PC-9 (cell line): ENCODE measurements at regions not wholly inside any gene's neighbourhood (a gene's known extent, or its start where the extent isn't known, plus 50 kb on each side); places are given as distances from the start of the nearest gene placed in this dataset.

Experiments used
- EZH2 ChIP-seq: fragments of 200-600 bp; sonication (generic); IDR thresholded peaks from 2 replicates; pipeline ENCODE4 v1.8.0; 2017; ENCODE audit warnings: antibody characterized with exemption, low read depth
- TF ChIP-seq, protein P1 (sequence below): fragments of 200-600 bp; sonication (generic); conservative IDR thresholded peaks from 2 replicates; pipeline ENCODE4 v1.6.1; 2017; ENCODE audit warnings: mixed run types, antibody characterized with exemption, mild to moderate bottlenecking, moderate library complexity

DNA sequence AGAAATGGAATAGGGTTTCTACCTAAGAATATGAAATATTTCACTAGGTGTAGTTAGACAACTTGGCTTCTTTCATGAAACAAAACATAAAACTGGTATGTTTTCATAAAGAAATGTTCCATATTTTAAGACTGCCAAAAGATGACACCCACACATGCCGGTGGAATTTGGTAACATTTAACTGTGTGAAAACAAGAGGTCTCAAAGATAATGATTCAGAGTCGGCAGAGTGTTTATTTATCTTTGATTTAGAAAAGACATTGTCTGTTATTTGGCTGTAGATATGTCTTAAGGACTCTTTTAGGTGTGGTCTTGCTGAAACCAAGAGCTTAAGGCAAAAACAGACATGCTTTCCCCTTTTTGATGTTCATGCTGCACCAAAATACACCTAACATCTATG lies 63.5 kb upstream of the FN1 start:
- TF ChIP-seq, protein P1, sequence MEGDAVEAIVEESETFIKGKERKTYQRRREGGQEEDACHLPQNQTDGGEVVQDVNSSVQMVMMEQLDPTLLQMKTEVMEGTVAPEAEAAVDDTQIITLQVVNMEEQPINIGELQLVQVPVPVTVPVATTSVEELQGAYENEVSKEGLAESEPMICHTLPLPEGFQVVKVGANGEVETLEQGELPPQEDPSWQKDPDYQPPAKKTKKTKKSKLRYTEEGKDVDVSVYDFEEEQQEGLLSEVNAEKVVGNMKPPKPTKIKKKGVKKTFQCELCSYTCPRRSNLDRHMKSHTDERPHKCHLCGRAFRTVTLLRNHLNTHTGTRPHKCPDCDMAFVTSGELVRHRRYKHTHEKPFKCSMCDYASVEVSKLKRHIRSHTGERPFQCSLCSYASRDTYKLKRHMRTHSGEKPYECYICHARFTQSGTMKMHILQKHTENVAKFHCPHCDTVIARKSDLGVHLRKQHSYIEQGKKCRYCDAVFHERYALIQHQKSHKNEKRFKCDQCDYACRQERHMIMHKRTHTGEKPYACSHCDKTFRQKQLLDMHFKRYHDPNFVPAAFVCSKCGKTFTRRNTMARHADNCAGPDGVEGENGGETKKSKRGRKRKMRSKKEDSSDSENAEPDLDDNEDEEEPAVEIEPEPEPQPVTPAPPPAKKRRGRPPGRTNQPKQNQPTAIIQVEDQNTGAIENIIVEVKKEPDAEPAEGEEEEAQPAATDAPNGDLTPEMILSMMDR, result no peak
- TF ChIP-seq EZH2, result no peak
